Activated naive CD4-positive, alpha-beta T cell treated with Interleukin-2 at 50 U/mL for 16 hours (primary cell): ENCODE measurements at regions not wholly inside any gene's neighbourhood (a gene's known extent, or its start where the extent isn't known, plus 50 kb on each side); places are given as distances from the start of the nearest gene placed in this dataset.

ENCODE experiments used
- DNase-seq: peaks from one replicate; pipeline ENCODE4 v3.0.0-alpha.2; 2020

- DNase-seq, result no peak
These were observed 66.2 kb upstream of the TPM1 start for GRCh38 chr15:62976301-62976881.

GRCh38 chr15:62977952-62978811 lies 64.4 kb upstream of the TPM1 start:
- no peak for DNase-seq

- DNase-seq, result no peak
These were observed 63.3 kb upstream of the TPM1 start for GRCh38 chr15:62979252-62979651.

- no peak for DNase-seq
These were observed 61.5 kb upstream of the TPM1 start for GRCh38 chr15:62981071-62981470.

- no peak for DNase-seq
These were observed 58.6 kb upstream of the TPM1 start for GRCh38 chr15:62983956-62984355.

GRCh38 chr15:62985768-62986167 lies 56.8 kb upstream of the TPM1 start:
- no peak for DNase-seq

GRCh38 chr15:62986948-62987347 lies 55.6 kb upstream of the TPM1 start:
- no peak for DNase-seq

GRCh38 chr15:62988701-62989100 lies 53.8 kb upstream of the TPM1 start:
- DNase-seq, result no peak

GRCh38 chr15:62989366-62990055 lies 53.0 kb upstream of the TPM1 start:
- DNase-seq, result no peak

- no peak for DNase-seq
These were observed 50.8 kb upstream of the TPM1 start for GRCh38 chr15:62991698-62992097.

GRCh38 chr15:62992302-62992701 lies 50.2 kb upstream of the TPM1 start:
- no peak for DNase-seq
